HuH-7 (cell line): ENCODE measurements at regions not wholly inside any gene's neighbourhood (a gene's known extent, or its start where the extent isn't known, plus 50 kb on each side); places are given as distances from the start of the nearest gene placed in this dataset.
"Not testable (repeated sequence)": the region's sequence is repeated elsewhere in the genome, so short reads cannot be mapped to it uniquely, and the experiment has no call there.

Experiments used
- DNase-seq: peaks from one replicate; pipeline ENCODE4 v3.0.0; 2011; ENCODE audit warnings: low spot score

- DNase-seq: no peak
Observed at GRCh38 chr4:72770708-72771107, 201.7 kb upstream of the ADAMTS3 start.

DNA sequence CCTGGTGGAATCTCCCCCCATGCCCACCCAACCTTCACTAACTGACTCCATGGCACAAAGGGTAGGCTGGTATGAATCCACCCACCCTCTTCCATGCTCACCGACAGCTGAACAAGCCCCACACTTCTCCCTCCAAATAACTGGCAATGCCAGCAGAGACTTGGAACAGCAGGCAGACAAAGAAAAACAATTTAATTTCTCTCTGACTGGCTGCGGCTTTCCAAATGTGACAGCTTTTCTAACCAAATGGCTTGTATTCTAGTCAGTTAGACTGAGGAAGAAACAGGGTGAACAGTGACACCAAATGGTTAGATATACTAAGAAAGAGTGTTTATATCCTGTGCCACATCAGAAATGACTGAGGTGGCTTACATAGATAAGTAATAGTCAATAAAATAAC is 199.3 kb upstream of the ADAMTS3 start:
- DNase-seq: no peak

DNA sequence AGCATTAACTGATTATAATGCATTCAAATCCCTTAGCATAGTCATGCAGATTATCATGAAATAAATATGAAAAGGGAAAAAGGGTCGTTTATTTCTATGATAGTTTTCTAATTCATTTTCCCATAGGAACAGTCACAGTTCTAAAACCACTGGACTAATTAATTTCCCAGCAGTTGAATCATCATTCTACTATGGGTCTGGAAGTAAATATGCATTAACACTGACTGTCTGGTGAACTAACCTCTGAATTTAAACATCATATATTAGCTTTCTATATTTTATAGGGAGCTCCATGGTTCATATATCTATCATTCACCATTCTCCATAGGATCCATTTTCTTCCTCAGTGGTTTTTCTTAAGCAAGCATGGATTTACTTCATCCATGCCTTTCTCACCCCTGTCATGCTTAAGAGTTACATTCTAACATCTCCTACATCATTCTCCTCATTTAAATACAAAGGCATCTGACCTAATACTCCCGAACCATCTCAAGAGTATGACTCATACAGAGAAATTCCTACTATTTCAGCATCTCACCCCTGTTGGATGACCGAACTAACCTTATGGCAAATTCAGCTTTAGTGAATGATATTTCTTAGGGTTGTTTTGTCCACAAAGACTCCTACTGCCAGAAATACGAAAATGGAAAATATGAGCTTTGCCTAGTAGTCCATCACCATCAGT is 198.7 kb upstream of the ADAMTS3 start:
- DNase-seq: no peak

GRCh38 chr4:72765788-72766187 is 196.8 kb upstream of the ADAMTS3 start:
- DNase-seq: not testable (repeated sequence)

- no peak for DNase-seq
Observed at GRCh38 chr4:72761368-72762038, 192.5 kb upstream of the ADAMTS3 start.

DNA sequence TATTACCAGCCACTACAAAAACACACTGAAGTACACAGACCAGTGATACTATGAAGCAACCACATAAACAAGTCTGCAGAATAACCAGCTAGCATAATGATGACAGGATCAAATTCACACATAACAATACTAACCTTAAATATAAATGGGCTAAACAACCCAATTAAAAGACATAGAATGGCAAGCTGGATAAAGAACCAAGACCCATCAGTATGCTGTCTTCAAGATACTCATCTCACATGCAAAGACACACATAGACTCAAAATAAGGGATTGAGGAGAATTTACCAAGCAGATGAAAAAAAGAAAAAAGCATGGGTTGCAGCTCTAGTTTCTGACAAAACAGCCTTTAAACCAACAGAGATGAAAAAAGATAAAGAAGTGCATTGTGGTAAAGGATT is 184.4 kb upstream of the ADAMTS3 start:
- DNase-seq: not testable (repeated sequence)

GRCh38 chr4:72744103-72744725 is 175.2 kb upstream of the ADAMTS3 start:
- no peak for DNase-seq

DNA sequence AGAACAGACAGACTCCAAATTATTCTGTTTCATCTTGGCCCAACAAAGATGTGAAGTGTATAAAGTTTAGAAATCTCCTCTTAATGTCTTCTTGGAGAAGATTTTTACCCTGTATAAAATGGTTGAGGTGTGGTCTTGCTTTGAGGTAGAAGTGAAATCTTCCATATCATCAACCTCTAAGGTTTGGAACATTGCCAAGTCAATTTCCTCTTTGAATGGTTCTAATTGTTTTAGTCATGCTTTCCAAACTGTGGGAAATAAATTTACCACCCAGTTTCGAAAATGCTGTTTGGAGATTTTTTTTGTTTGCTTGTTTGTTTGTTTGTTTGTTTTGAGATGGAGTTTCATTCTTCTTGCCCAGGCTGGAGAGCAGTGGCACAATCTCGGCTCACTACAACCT is 174.1 kb upstream of the ADAMTS3 start:
- DNase-seq: no peak

DNA sequence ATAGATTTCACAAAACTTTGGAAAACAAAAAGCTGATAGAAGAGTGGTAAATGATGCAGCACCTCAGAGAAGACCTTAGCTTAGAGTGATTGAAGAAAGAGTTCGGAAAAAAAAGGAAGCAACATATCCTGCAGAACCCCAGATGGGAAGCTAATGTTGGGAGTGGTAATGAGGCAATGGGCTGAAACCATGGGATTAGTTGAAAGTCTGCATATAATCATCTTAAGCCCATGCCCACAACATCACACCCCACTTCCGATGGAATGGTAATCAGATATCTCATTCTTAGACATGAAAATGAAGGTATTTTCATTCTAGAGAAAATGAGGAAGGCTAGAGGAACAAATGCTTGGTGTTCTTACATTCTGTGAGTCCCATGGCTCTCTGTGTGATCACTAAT is 146.3 kb upstream of the ADAMTS3 start:
- no peak for DNase-seq

DNA sequence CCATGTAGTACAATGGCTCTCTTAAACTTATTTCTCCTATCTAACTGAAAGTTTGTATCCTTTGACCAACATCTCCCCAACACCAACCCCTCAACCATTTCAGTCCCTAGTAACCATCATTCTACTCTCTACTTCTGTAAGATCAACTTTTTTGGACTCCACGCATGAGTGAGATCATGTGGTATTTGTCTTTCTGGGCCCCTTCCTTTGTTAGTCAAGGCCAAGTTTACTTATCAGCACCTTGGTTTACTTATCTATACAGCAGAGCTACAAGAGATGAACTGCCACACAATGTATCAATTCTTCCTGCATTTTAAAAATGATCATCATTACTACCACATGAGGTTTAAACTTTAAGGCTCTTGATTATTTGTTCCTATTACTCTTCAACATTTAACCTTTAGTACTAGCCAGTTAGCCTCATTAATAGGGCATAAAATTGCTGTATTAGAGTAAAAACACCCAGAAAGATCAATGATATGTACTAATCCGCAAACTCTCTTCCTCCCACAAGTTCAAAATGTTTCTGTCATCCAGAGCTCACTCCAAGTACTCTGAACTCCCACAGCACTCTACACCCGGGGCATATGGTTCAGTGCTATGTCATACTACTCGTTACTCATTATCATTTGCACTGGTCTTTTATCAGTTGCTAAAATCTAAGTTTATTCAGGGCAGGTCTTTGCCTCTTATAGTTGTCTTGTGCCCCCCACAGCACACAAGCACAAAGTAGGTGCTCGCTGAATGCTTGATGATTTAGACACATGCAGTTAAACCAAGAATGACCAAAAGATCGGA is 145.7 kb upstream of the ADAMTS3 start:
- DNase-seq: no peak

DNA sequence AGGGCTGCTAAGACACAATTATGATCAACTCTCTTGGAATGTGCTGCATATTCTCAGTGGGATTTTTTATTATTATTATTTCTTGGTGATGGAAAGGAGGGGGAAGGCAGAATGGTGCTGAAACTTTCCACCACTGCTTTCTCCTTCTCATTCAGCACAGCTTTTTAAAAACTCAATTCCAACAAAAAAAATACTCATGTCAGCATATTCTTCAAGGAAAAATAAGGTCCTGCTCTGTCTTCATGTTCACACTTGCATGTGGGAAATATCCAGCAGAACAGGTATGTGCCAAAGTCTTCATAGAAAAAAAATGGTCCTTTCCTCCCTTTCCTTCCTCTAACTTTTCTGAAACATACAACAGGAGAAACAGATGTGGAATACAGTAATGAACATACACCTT is 144.0 kb upstream of the ADAMTS3 start:
- DNase-seq: no peak

DNA sequence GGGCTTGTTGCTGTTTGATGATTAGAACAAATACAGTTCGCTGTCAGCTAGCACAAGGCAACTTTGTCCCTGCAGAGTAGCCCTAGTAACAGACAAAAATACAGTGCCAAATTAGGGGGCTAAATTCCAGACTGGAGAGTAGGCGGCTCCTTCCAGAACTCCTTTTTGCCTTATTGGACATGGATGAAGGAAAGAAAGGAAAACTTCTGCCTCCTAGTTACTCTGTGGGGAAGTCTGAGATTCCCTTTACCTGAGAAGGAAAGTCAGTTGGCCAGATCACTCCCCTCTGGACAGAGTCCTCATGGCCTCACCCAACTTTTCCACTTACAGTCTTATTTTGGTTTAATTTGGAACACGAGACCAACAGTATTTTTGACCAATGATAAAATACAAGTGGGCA is 140.5 kb upstream of the ADAMTS3 start:
- no peak for DNase-seq

DNA sequence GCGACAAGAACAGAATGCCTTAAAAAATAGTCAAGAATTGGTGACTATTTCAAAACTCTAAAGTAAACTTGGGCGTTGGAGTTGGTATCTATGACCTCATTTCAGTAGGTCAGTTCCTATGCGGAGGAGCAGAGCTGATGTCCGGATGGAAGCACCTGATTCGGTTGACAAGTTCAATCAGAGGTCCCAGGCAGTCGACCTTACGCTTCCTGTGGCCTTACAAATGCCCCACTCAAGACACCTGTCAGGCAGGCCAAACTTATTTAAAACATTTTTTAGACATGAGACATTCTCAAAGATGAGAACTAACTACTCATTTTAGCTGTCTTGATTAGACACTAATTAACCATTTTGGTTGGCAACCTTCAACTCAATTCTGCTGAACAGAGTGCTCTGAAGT is 137.7 kb upstream of the ADAMTS3 start:
- no peak for DNase-seq

- DNase-seq: not testable (repeated sequence)
Observed at GRCh38 chr4:72704925-72705640, 136.1 kb upstream of the ADAMTS3 start.

- DNase-seq: no peak
Observed at GRCh38 chr4:72702948-72703347, 133.9 kb upstream of the ADAMTS3 start.

- DNase-seq: peak; percentile 11
Observed at GRCh38 chr4:72701987-72702819, 133.2 kb upstream of the ADAMTS3 start.

- no peak for DNase-seq
Observed at GRCh38 chr4:72690771-72691170, 121.8 kb upstream of the ADAMTS3 start.

GRCh38 chr4:72689923-72690322 is 120.9 kb upstream of the ADAMTS3 start:
- DNase-seq: no peak

DNA sequence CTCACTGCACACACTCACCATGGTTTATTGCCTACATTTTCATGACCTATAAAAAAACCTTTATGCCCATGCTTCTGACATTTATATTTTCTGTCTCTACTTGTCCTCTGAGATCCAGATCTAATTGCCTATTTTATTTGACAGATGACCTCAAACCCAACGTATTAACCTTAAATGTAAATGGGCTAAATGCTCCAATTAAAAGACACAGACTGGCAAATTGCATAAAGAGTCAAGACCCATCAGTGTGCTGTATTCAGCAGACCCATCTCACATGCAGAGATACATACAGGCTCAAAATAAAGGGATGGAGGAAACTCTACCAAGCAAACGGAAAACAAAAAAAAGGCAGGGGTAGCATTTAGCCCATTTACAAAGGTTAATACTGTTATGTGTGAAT is 117.4 kb upstream of the ADAMTS3 start:
- DNase-seq: not testable (repeated sequence)

GRCh38 chr4:72679666-72680065 is 110.6 kb upstream of the ADAMTS3 start:
- DNase-seq: no peak

- no peak for DNase-seq
Observed at GRCh38 chr4:72677886-72678285, 108.9 kb upstream of the ADAMTS3 start.
